ENCODE measurements at regions not wholly inside any gene's neighbourhood (a gene's known extent, or its start where the extent isn't known, plus 50 kb on each side); places are given as distances from the start of the nearest gene placed in this dataset.

- Histone ChIP-seq H3K27me3 (no peaks in the 10 kb centered on the region), H3K4me3 (no peak overlapping the region), H3K36me3 (no peaks in the 10 kb centered on the region), H3K27ac (no peak overlapping the region), H3K9me3 (no peaks in the 10 kb centered on the region), H3K4me1 (no peaks in the 10 kb centered on the region)
- in situ Hi-C loops (cut with MboI; ENCODE audit: low sequenced_read_pairs in 4 of 4) (no loop called here), intact Hi-C loops (cut with DNase I; ENCODE audit: low total_unique reads) (no loop called here)
- ATAC-seq (no peak), DNase-seq (no peak)
- TF ChIP-seq POLR2A (IDR thresholded peaks at IDR 0.05) = no peak
- TF ChIP-seq, protein P1, sequence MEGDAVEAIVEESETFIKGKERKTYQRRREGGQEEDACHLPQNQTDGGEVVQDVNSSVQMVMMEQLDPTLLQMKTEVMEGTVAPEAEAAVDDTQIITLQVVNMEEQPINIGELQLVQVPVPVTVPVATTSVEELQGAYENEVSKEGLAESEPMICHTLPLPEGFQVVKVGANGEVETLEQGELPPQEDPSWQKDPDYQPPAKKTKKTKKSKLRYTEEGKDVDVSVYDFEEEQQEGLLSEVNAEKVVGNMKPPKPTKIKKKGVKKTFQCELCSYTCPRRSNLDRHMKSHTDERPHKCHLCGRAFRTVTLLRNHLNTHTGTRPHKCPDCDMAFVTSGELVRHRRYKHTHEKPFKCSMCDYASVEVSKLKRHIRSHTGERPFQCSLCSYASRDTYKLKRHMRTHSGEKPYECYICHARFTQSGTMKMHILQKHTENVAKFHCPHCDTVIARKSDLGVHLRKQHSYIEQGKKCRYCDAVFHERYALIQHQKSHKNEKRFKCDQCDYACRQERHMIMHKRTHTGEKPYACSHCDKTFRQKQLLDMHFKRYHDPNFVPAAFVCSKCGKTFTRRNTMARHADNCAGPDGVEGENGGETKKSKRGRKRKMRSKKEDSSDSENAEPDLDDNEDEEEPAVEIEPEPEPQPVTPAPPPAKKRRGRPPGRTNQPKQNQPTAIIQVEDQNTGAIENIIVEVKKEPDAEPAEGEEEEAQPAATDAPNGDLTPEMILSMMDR (IDR thresholded peaks at IDR 0.05 in 4 of 5, conservative IDR thresholded peaks at IDR 0.05 in 1 of 5) = no peak
Measured at GRCh38 chr1:193542690-193543089, 356.3 kb upstream of the B3GALT2 start.

DNA sequence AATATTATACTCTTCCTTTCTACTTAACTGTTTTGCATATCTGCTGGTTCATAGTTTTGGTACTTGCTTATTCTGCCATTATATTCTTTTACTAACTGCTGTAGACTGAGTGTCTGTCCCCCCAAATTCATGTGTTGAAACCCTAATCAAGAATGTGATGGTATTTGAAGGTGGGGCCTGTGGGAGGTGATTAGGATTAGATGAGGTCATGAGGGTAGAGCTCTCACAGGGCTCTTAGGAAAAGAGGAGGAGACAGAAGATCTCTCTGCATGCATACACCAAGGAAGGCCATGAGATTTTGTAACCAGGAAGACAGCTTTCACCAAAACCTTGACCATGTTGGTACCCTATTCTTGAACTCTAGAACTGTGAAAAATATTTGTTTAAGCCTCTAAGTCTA is 354.1 kb upstream of the B3GALT2 start:
- Histone ChIP-seq H3K4me3 (no peak overlapping the region), H3K4me1 (no peaks in the 10 kb centered on the region), H3K27me3 (no peaks in the 10 kb centered on the region), H3K9me3 (no peaks in the 10 kb centered on the region), H3K27ac (no peak overlapping the region), H3K36me3 (no peaks in the 10 kb centered on the region)
- in situ Hi-C loops (cut with MboI; ENCODE audit: low sequenced_read_pairs in 4 of 4) = no loop called here
- intact Hi-C loops (cut with DNase I; ENCODE audit: low total_unique reads) = no loop called here
- TF ChIP-seq, protein P1 (IDR thresholded peaks at IDR 0.05 in 4 of 5, conservative IDR thresholded peaks at IDR 0.05 in 1 of 5) = no peak
- TF ChIP-seq POLR2A (IDR thresholded peaks at IDR 0.05) = no peak
- DNase-seq (no peak), ATAC-seq (no peak)

DNA sequence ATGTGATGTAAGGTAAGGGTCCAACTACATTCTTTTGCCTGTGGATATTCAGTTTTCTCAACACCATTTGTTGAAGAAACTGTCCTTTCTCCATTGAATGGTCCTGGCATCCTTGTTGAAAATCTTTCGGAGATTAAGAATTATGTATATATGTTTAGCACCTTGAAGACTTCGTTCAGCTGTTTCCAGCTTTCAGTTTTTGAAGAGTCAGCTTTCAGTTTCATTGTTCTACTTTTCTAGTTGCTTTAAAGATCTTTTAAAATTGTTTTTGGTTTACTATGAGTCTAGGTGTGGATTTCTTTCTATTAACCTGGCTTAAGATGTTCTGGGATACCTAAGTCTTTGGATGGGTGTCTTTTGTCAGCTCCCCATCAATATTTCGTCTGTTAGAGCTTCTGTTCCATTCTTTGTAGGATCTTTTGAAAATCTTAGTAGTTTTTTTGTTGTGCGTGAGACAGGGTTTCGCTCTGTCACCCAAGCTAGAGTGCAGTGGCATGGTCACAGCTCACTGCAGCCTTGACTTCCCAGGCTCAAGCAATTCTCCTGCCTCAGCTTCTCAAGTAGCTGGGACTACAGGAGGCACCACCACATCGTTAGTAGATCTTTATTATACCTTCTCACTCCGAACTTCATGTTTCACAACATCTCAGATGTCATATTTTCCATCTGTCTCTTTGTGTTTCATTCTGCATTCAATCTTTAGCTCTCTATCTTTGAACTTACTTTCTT is 353.5 kb upstream of the B3GALT2 start:
- Histone ChIP-seq H3K27me3 (no peaks in the 10 kb centered on the region), H3K4me1 (no peaks in the 10 kb centered on the region), H3K36me3 (no peaks in the 10 kb centered on the region), H3K27ac (no peak overlapping the region), H3K4me3 (no peak overlapping the region), H3K9me3 (no peaks in the 10 kb centered on the region)
- DNase-seq = no peak
- TF ChIP-seq, protein P1 (IDR thresholded peaks at IDR 0.05 in 4 of 5, conservative IDR thresholded peaks at IDR 0.05 in 1 of 5) = no peak
- no peak for TF ChIP-seq POLR2A (IDR thresholded peaks at IDR 0.05)
- intact Hi-C loops (cut with DNase I; ENCODE audit: low total_unique reads) = no loop called here
- no peak for ATAC-seq
- in situ Hi-C loops (cut with MboI; ENCODE audit: low sequenced_read_pairs in 4 of 4) = no loop called here

DNA sequence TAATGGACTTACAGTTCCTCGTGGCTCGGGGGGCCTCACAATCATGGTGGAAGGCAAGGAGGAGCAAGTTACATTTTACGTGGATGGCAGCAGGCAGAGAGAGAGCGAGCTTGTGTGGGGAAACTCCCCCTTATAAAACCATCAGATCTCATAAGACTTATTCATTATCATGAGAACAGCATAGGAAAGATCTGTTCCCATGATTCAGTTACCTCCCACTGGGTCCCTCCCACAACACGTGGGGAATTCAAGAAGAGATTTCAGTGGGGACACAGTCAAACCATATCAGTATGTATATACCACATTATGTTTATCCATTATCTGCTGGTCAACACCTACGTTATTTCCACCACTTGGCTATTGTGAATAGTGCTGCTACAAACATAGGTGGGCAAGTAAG is 352.3 kb upstream of the B3GALT2 start:
- Histone ChIP-seq H3K4me3 (no peak overlapping the region), H3K9me3 (no peaks in the 10 kb centered on the region), H3K36me3 (no peaks in the 10 kb centered on the region), H3K27me3 (no peaks in the 10 kb centered on the region), H3K27ac (no peak overlapping the region), H3K4me1 (no peaks in the 10 kb centered on the region)
- TF ChIP-seq POLR2A (IDR thresholded peaks at IDR 0.05) = no peak
- TF ChIP-seq, protein P1 (IDR thresholded peaks at IDR 0.05 in 4 of 5, conservative IDR thresholded peaks at IDR 0.05 in 1 of 5) = no peak
- DNase-seq = no peak
- ATAC-seq = no peak
- in situ Hi-C loops (cut with MboI; ENCODE audit: low sequenced_read_pairs in 4 of 4) (no loop called here), intact Hi-C loops (cut with DNase I; ENCODE audit: low total_unique reads) (no loop called here)

DNA sequence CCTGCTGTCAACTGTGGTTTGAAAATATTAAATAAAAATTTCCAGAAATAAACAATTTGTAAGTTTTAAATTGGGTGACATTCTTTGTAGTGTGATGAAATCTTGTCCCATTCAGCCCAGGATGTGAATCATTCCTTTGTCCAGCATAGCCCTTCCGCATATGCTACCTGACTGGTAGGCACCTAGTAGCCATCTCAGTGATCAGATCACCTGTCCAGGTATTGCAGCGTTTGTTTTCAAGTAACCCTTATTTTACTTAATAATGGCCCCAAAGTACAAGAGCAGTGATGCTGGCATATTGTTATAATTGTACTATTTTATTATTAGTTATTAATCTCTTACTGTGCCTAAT is 351.6 kb upstream of the B3GALT2 start:
- ATAC-seq (no peak), DNase-seq (no peak)
- no peak overlapping the region for H3K27ac ChIP-seq
- intact Hi-C loops (cut with DNase I; ENCODE audit: low total_unique reads) = no loop called here
- H3K9me3 ChIP-seq = no peaks in the 10 kb centered on the region
- no peaks in the 10 kb centered on the region for H3K4me1 ChIP-seq
- no peak overlapping the region for H3K4me3 ChIP-seq
- in situ Hi-C loops (cut with MboI; ENCODE audit: low sequenced_read_pairs in 4 of 4) = no loop called here
- no peaks in the 10 kb centered on the region for H3K27me3 ChIP-seq
- no peak for TF ChIP-seq POLR2A (IDR thresholded peaks at IDR 0.05)
- TF ChIP-seq, protein P1 (IDR thresholded peaks at IDR 0.05 in 4 of 5, conservative IDR thresholded peaks at IDR 0.05 in 1 of 5) = no peak
- H3K36me3 ChIP-seq = no peaks in the 10 kb centered on the region
